Stimulated activated CD4-positive, alpha-beta T cell treated with anti-CD3 and anti-CD28 coated beads, Interleukin-4, amount 100 ng/mL, for 24 hours (primary cell): ENCODE measurements at regions not wholly inside any gene's neighbourhood (a gene's known extent, or its start where the extent isn't known, plus 50 kb on each side); places are given as distances from the start of the nearest gene placed in this dataset.

Experiments
- DNase-seq: peaks from one replicate; pipeline ENCODE4 v3.0.0-alpha.2; 2020

GRCh38 chr10:31709028-31709427 is 219.6 kb downstream of the ARHGAP12 start:
- no peak for DNase-seq

- DNase-seq = no peak
Observed at GRCh38 chr10:31708474-31708873, 220.2 kb downstream of the ARHGAP12 start.

GRCh38 chr10:31708046-31708445 is 220.6 kb downstream of the ARHGAP12 start:
- DNase-seq = no peak

- peak; percentile 48 for DNase-seq
Observed at GRCh38 chr10:31707093-31708039, 221.3 kb downstream of the ARHGAP12 start.

- DNase-seq = no peak
Observed at GRCh38 chr10:31706464-31707092, 222.1 kb downstream of the ARHGAP12 start.

GRCh38 chr10:31705136-31705535 is 223.5 kb downstream of the ARHGAP12 start:
- no peak for DNase-seq

- DNase-seq = no peak
Observed at GRCh38 chr10:31704195-31704594, 224.4 kb downstream of the ARHGAP12 start.

GRCh38 chr10:31702954-31703353 is 225.7 kb downstream of the ARHGAP12 start:
- no peak for DNase-seq

- no peak for DNase-seq
Observed at GRCh38 chr10:31702005-31702404, 226.6 kb downstream of the ARHGAP12 start.

GRCh38 chr10:31701546-31701945 is 227.1 kb downstream of the ARHGAP12 start:
- no peak for DNase-seq

- no peak for DNase-seq
Observed at GRCh38 chr10:31700181-31700611, 228.4 kb downstream of the ARHGAP12 start.

GRCh38 chr10:31698181-31698830 is 230.3 kb downstream of the ARHGAP12 start:
- no peak for DNase-seq

- DNase-seq = no peak
Observed at GRCh38 chr10:31697271-31698180, 231.1 kb downstream of the ARHGAP12 start.

GRCh38 chr10:31694929-31695837 is 233.4 kb downstream of the ARHGAP12 start:
- DNase-seq = no peak

GRCh38 chr10:31694126-31694685 is 234.4 kb downstream of the ARHGAP12 start:
- no peak for DNase-seq

- no peak for DNase-seq
Observed at GRCh38 chr10:31693491-31693890, 235.1 kb downstream of the ARHGAP12 start.

- DNase-seq = no peak
Observed at GRCh38 chr10:31689233-31689632, 239.4 kb downstream of the ARHGAP12 start.

GRCh38 chr10:31687663-31688482 is 240.8 kb downstream of the ARHGAP12 start:
- DNase-seq = no peak

- DNase-seq = no peak
Observed at GRCh38 chr10:31686599-31686998, 242.0 kb downstream of the ARHGAP12 start.

- no peak for DNase-seq
Observed at GRCh38 chr10:31683682-31684081, 244.9 kb downstream of the ARHGAP12 start.
